MV-4-11 (cell line): ENCODE measurements at regions not wholly inside any gene's neighbourhood (a gene's known extent, or its start where the extent isn't known, plus 50 kb on each side); places are given as distances from the start of the nearest gene placed in this dataset.

Experiments
- DNase-seq: peaks from one replicate; lab custom pipeline; 2025; lab: John Stamatoyannopoulos, UW

DNA sequence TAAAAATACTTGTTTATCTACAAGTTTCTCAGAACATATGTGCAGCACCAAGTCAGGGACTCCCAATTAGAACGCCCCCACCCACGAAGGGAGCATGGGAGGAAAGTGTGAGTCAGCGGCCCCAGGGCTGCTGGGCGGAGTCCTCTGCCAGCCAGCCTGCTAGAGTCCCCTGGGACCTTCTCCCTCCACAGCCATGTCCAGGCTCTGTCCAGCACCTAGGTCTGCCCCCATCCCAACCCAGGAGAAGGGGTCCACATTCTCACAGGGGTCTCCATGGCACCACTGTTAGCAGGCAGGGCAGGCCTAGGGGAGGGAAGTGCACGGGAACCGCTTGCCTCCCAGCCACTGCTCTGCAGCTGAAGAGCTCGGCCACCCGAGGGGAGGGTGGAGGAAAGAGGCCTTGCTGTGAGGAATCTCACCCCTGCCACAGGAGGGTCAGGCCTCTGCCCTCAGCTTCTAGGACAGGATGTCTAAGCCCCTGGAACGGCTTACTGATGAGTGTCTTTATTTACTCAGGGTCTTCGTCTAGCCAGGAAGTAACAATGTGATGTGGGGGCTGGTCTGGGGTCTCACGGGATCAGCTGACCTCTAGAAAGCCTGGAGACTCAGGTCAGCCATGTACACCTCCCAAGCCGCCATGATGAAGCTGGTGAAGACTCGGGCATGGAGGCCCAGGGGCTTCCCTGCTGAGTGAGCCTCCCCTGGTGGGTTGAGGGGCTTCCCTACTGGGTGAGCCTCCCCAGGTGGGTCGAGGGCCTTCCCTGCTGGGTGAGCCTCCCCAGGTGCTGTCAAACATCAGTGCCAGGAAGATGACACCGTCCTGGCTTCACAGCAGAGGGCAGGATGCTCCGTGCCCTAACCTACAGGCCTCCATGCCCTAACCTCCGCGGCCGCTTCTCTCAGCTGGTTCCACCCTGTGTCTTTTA lies 190.3 kb downstream of the RBFOX3 start:
- no peak for DNase-seq

DNA sequence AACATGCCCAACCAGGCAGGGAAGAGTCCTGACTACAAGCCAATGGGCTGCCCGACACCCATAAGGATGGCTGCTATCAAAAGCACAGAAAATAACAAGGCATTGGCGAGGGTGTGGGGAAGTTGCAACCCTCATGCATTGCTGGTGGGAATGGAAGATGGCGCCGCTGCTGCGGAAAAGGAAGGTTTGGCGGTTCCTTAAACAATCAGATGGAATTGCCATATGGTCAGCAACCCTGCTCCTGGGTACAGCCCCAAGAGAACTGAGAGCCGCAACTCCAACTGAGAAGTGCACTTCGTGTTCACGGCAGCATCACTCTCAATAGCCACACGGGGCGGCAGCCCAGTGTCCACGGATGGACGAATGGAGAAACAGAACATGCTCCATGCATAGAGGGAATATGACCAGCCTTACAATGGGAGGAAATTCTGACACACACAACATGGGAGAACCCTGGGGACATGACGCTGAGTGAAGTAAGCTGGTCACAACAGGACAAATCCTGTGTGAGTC lies 193.3 kb downstream of the RBFOX3 start:
- no peak for DNase-seq

DNA sequence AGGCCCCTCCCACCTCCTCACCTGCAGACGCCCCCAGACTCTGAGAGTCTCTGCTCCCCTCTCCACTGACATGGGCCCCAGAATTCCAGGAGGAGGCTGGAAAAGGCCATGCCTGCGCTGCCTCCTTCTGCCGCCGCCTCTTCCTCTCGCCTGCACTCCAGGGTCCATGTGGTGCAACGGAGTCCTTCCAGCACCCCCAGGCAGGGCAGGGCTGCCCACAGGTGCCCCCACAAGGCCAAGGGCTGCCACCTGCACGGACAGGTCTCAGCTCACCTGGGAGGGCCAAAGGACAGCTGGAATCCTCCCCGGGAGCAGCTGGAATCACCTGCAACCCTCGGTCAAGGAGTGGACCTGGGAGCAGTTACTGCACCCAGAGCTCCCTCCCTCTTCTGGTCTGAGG lies 194.9 kb downstream of the RBFOX3 start:
- no peak for DNase-seq

DNA sequence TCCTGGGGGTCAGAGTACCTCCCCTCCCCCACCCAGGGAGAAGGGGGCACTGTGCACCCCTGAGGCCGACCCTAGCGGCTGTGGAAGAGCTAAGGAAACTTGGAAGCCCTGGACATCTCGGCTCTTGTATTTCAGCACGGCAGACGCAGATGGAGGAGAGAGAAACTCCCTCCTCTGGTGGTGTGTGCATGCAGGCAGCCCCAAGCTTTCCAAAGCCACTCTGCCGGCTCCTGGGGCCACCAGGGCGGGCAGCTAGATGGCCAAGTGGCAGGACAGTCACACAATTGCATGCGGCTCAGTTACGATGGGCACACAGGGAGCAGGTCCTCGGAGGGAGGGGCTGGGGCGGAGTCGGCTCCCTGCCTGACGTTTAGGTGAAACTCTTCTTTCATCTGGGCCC lies 195.5 kb downstream of the RBFOX3 start:
- no peak for DNase-seq

DNA sequence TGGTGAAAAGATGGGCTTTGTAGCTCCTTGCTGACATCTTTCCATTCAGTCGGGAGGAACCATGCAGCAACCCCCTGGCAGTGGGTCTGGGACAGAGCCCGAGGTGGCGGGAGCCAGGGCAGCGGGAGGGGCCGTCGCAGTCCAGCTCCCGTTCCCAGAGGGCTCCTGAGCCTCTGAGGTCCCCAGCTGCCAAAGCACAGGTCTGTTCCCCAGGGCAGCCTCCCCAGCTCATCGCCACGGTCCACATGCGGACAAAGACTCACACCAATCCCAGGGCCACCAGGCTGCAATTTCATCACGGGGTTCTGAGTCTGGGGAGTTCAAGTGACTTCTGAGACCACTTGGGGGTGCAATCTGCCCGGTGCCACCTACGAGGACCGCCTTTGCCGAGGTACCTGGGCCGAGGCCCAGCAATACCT lies 196.0 kb downstream of the RBFOX3 start:
- DNase-seq, result no peak

DNA sequence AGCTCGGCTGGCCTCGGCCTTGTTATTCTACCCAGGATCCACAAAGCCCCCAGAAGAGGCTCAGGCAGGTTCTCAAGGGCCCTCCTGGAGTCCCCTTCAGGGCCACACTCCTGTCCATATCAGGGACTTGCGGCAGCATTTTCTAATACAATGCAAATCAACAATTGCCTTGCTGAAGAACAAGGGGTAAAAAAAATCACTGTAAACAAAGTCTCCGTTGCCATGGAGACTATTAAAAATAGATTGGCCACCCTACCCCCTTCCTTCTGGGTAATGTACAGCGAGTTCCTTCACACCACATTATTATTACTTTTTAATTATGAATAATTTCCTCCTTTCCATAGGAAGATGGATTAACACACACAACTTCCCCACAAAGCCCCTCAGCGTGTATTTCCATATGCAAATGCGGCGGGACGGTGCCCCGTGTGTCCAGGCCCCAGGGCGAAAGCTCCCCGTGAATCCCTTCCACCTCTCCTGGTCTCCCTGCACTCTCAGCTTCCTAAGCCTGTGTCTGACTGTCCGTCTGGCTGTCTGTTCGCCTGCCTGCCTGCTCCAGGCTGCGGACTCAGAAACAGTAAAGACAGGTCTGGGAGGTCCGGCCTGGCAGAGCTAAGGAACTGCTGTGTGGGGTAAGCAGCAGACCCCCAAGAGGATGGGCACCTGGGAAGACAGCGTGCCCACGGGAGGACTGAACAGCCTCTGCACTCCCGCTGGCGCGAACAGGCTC lies 196.6 kb downstream of the RBFOX3 start:
- no peak for DNase-seq

DNA sequence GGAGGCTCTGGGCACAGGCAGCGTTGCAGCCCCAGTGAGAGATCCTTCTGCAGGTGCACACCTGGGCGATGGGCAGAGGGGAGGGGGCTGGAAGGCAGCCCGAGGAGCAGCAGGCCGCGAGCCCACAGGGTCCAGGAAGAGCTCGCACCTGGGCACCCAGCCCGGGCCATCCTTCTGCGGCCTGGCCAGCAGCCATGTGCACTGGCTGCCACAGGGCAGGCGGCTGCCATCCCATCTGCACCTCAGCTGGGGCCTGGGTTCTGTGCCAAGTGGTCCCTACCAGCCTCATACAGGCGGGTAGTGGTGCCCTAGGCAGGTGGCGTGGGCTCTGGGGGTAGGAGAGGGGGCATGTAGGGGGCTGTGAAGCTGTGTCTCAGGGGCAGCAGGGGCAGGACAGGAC lies 197.2 kb downstream of the RBFOX3 start:
- no peak for DNase-seq

DNA sequence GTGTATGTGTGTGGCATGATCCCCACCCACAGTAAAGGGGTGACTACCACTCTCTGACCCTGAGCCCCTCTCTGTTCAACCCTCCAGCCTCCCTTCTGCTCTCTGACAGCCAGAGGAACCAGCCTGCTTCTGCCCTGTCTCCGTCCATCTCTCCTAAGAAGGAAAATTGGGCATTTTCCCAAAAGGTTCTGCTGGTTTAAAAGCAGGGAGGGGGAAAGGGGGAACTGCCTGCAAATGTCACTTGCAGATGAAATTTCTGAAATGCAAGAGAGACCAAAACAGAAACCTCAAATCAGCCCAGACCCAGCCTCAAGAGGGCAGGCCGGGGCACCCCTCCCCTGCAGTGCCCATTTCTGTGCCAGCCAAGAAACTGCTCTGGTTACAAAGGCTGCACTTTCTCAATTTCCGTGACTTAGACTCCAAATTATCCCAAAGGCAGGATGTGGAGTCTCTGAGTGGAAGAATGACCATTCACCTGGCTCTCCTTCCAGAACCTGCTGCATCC lies 197.9 kb downstream of the RBFOX3 start:
- no peak for DNase-seq

DNA sequence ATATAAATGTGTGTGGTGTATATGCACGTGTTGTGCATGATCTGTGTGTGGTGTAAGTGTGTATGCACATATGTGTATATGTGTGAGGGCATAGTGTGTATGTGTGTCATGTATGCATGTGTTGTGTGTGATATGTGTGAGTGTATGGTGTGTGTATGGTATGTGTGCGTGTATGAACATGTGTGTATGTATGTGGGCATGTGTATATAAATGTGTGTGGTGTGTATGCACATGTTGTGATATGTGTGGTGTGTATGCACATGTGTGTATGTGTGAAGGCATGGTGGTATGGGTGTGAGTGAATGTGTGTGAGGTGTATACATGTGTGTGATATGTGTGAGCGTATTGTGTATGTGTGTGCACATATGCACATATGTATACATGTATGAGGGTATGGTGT lies 198.7 kb downstream of the RBFOX3 start:
- no peak for DNase-seq

DNA sequence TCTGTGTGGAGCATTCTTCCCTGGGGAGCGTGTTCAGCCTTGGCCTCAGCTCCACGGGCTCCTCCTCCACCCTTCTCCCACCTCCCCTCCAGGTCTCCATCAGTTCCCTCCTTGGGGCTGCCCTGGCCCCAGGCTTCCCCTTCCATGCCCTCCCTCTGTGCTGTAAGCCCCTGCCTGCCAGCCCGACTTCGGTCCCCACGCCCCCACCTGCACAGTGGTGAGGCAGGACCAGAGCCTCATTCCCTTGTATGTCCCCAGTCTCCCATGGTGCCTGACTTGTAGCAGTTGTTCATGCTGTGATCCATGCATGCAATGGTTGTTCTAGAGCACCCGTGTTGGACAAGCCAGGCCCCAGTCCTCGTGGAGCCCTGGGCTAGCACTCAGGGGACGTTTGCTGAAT lies 199.4 kb downstream of the RBFOX3 start:
- no peak for DNase-seq

DNA sequence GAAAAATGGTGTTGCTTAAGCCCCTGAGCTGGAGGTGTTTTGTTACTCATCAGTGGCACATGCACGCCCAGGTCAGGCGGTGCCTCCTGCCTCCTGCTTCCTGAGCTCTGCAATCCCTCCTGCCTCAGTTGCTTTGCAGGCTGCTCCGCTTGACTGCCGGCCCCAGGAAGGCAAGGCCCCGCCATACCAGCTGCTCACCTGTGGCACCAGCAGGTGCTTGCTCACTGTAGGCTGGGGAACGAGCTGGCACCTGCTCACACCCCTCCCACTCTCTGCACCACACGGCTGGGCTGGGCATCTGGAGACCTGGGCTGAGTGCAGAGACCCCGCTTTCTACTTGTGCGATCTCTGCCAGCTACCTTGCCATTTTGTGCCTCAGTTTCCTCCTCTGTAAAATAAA lies 200.2 kb downstream of the RBFOX3 start:
- DNase-seq, result no peak

DNA sequence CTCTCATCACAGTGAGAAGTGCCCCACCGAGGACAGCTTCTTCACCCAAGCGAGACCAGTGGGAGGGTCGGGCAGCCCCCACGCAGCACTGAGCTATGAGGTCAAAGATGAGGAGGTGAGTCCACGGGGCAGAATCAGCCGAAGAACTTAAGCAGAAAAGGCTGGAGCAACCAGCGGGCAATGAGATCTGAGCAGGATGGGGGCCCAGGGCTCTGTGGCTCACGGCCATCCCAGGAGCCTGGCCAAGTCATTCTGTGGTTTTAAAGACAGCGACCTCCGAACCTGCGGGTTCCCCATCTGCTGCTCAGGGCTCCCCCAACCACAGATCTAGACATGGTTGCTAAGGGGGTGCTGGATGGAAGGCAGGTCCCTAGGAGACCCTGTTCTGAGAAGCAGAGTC lies 202.6 kb downstream of the RBFOX3 start:
- DNase-seq, result no peak

DNA sequence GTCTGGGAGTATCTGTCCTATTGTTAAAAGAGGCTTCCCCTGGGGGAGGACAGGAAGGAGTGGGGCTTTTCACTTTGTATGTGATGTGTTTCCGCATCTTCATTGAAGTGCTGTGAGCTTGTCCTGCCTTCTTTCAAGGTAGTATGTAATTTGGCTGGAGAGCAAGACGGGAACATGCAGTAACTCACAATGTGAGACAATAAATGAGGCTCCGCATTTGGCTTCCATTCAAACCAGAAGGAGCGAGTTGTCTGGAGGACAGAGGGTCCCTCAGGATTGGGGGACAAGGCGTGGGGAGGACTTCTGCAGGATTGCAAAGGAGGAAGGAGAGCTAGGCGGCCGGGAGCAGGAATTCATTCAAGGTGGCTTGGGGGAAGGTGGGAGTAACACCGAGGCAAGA lies 203.5 kb downstream of the RBFOX3 start:
- DNase-seq, result no peak

DNA sequence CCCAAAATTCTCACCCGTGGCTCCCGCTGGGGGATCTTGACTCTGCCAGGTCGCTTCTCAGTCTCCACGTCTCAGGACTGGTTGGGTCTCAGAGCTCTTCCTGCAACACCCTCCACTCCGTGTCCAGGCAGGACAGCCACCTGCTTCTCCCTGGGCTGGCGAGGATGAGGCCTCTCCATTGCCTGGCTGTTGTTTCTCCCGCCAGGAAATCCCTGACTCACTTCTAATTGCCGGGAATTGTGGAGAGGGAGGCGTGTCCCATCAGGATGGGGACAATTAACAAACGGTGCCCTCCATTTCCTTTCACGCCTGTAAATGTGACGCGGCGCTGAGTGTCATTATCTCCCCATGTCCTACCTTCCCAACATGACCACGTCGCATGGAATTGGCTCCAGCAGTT lies 204.5 kb downstream of the RBFOX3 start:
- no peak for DNase-seq

DNA sequence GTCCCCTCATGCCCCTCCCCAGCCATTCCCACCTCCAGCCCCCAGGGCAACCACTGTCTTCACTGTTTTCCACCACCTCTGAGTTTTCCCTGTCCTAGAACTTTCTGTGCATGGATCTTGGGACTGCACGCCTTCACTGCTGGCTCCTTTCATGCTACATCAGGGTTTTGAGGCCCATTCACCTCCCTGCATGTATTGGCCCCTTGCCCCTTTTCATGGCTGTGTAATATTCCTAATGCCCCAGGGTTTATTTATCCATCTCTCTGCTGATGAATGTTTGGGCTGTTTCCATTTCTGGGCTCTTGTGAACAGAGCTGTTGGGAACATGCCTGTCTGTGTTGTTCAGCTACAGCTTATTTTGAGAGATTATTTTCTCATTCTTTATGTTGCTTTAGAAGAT lies 205.0 kb downstream of the RBFOX3 start:
- no peak for DNase-seq

DNA sequence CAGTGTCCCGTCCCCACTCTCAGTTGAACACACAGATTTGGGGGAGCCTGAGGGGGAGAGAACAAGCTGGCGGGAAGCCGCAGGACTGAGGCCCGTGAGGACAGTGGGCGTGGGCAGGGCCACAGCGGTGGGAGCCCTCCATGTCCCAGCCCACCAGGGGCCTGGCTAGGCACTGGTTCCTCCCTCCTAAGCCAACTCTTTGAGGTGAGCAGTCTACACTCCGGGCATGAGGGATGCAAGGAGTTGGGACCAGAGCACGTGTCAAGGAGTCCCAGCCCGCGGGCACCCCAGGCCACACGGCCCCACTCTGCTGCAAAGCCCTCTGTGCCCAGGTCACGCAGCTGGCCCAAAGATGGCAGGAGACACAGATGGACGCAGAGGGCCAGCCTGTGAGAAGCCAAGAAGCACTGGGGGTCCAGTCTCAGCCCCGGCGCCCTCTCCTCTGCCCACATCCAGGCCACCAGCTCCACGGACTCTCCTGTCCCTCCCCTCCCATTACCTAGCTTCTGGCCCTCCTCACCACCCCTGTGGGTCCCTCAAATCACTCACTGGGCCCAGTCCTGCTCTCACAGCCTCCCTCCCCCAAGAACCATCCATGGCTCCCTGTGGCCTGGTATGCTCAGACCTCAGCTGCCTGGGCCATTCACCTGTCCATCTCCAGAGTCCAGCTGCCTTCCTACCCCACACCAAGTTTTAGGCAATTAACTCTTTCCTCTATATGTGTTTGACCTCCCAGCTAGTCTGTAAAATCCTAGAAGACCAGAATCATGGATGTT lies 206.5 kb downstream of the RBFOX3 start:
- no peak for DNase-seq

DNA sequence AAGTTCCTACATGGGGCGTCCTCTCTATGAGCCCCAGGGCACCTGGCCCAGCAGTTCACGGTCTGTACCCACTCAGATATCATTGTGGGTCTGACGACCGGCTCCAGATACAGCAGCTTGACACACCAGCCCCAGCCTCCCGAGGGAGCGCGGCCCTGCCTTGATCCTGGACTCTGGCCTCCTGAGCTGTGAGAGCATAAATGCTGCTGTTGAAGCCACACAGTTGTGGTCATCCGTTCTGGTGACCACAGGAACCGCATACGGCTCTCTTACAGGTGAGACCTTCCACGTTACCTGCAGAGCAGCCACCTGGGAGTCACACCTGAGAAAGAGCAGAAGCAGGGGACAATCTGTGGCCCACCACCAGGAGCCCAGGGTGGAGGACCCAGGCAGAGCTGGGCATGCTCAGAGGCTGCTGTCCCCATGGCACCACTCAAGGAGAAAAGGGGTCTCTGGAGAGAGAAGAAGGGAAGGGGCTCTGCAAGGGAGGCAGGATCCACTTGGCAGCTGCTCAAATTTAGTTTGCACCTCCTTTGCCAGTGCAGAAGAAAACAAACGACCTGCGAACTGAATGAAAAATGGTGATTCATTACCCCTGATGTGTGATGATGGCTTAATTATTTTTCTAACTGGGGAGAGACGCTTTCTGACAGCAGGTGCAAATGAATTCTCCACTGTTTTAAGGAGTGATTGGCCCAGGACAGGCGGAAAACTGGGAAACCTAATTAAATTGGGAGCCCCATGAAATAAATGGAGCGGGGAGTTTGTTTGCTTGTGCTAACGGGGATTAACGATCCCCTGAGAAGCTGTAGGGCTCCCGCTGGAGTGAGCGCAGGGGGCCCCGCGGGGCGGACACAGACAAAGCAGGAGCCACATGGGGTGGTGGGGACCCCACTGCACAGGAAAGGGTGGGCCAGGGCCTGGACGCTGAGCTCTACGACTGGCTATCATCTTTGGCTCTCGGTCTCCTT lies 208.9 kb downstream of the RBFOX3 start:
- DNase-seq, result no peak

DNA sequence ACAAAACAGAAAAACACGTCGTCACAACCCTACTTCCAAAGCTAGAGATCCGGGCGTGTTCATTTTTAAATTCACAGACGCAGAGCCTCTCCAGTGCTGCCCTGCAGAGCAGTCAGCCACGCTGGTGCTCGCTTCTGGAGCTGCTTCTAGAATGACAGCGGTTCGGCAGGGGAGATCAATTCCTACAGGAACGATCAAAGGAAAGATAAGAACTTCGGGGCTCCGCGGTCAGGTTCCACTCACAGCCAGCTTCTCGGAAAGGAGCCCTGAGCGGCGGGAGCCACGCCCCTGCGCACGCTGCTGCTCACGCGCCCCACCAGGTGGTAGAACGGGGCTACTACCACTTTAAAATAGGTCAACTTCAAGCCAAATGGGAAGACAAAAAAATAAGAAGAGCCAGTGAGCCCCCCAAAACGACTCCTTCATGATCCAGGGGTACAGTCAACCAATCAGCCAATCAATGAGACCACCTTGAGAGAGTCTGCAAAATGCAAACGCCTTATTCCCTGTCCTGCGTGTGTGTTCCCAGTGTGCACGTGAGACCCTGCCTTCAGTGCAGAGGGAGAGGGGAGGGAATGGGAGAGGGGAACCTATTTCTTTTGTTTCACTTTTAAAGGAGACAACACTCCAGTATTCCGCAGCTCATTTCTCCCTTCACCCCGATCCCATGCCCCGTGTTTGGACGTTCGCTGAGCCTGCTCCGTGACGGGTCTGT lies 209.7 kb downstream of the RBFOX3 start:
- DNase-seq, result peak; percentile 37

DNA sequence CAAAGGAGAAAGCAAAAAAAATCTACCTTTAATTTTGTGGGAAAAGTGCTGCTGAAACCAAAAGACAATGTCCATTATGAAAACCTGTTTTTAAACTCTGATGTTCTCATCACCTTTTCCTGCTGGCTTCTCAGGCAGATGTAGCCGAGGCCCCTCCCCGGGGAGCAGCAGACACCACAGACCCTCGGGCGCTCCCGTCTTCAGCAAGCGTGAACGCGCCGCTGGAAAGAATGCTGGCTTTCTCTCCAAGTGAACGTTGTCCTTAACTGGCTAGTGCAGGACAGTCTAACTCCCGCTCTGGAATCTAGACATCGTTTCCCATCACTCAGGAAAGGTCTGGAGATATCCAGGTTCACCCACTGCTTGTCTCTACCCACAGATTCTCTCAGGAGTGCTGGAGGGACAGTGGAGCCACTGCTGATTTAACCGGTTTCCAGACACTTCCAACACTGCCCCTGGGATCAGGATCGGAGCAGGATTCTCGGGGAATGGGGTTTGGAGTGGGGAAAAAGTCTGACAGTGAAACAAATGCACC lies 211.2 kb downstream of the RBFOX3 start:
- DNase-seq, result no peak

DNA sequence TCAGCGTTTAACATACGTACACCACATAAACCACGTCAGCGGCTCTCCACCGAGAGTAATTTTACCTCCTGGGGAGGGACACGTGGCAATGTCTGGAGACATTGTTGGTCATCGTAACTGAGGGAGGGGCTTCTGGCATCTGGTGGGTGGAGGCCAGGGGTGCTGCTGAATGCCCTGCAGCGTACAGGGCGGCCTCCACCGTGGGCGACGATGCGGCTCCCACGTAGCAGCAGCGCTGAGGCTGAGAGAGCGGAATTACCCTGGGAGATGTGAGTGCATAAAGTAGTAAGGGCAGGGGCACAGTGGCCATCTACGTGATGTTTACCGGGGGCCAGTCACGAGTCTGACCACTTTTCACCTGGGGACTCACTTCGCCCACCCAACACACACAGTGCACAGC lies 212.4 kb downstream of the RBFOX3 start:
- DNase-seq, result no peak
